GM13976 (cell line): ENCODE measurements at regions not wholly inside any gene's neighbourhood (a gene's known extent, or its start where the extent isn't known, plus 50 kb on each side); places are given as distances from the start of the nearest gene placed in this dataset.

Experiments used
- DNase-seq: peaks from one replicate; pipeline ENCODE4 v3.0.0; 2012; ENCODE audit warnings: low spot score
- in situ Hi-C: fragments of 300-500 bp; cut with MboI; formaldehyde crosslinking; loops from one replicate; pipeline ENCODE4 v1.12.0; 2022; ENCODE audit warnings: low sequenced_read_pairs, mixed read lengths, inconsistent platforms; ENCODE audit not compliant: unreplicated experiment
- TF ChIP-seq, protein P1 (sequence below): IDR thresholded peaks from 2 replicates; pipeline ENCODE4 v1.5.1; 2012; ENCODE audit warnings: borderline replicate concordance, mild to moderate bottlenecking; ENCODE audit not compliant: insufficient read depth; ENCODE audit errors: extremely low read depth, missing control alignments, control extremely low read depth

DNA sequence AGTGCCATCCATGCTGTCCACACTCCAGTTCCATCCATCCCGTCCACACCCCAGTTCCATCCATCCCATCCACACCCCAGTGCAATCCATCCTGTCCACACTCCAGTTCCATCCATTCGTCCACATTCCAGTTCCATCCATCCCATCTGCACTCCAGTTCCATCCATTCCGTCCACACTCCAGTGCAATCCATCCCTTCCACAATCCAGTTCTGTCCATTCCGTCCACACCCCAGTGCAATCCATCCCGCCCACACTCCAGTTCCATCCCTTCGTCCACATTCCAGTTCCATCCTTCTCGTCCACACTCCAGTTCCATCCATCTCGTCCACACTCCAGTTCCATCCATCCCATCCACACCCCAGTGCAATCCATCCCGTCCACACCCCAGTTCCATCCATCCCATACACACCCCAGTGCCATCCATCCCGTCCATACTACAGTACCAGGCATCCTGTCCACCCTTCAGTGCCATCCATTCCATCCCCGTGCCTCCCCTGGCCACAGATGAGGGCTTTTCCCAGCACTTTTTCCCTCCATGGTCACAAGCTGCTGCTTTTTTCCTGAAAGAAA is 704.0 kb downstream of the BRD1 start:
- in situ Hi-C loops = no loop called here
- no peak for DNase-seq
- TF ChIP-seq, protein P1, sequence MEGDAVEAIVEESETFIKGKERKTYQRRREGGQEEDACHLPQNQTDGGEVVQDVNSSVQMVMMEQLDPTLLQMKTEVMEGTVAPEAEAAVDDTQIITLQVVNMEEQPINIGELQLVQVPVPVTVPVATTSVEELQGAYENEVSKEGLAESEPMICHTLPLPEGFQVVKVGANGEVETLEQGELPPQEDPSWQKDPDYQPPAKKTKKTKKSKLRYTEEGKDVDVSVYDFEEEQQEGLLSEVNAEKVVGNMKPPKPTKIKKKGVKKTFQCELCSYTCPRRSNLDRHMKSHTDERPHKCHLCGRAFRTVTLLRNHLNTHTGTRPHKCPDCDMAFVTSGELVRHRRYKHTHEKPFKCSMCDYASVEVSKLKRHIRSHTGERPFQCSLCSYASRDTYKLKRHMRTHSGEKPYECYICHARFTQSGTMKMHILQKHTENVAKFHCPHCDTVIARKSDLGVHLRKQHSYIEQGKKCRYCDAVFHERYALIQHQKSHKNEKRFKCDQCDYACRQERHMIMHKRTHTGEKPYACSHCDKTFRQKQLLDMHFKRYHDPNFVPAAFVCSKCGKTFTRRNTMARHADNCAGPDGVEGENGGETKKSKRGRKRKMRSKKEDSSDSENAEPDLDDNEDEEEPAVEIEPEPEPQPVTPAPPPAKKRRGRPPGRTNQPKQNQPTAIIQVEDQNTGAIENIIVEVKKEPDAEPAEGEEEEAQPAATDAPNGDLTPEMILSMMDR = no peak

DNA sequence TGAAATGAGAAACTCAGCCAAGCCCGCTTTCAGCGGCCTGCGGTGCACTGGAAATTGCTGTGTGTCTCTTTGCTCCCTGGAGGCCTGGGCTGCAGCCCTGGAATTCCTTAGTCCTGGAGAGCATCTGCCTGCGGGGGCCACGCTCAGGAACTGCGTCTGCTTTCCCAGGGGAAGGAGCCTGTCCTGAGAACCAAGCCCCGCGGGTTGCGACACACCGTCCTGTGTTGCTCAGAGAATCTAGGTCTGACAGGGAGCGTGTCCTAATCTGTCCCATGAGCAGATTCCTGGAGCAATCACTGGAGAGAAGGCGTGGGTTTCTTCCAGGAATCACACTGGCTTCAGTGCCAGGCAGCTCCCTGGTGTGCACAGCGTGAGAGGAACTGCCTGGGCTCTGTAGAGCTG is 708.1 kb downstream of the BRD1 start:
- TF ChIP-seq, protein P1 = no peak
- no peak for DNase-seq
- in situ Hi-C loops = no loop called here

DNA sequence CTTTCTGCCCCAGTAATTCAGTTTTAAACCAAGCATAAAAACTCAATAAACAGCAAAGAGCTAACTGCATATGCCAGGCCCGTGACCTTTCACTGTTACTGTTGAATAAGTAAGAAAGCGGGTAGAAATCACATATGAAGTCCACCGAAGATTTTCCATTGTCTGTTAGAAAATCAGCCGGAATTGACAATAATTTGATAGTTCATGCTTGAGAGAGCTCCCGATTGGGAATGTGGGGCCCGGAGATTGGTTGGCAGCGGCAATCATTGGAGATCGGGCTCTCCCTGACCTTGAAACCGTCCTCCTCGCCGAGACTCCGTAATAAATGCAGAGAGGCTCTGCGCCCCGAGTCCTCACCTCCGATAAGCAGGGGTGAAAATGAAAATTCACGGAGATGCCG is 709.6 kb downstream of the BRD1 start:
- in situ Hi-C loops = no loop called here
- TF ChIP-seq, protein P1 = no peak

DNA sequence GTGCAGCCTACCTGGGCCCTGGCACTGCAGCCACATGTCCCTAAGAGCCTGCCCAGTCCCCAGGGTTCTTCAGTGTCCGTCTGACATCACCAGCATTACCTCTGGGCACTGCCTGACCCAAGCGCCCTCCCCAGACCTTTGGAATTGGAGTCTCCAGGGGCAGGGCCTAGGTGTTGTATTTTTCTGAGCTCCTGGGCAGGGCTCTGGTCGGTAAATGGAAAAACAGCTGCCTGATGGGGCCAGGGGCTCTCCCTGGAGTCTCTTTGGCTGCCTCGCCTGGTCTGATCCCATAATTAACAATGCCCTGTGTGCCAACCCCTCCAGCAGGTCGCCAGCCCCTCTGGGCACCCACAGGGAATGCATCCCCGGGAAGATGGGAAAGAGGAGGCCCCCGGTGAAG is 710.2 kb downstream of the BRD1 start:
- DNase-seq = no peak
- in situ Hi-C loops = no loop called here
- TF ChIP-seq, protein P1 = no peak

More for the DNA sequence above, 709.6 kb downstream of the BRD1 start:
- no peak for DNase-seq

DNA sequence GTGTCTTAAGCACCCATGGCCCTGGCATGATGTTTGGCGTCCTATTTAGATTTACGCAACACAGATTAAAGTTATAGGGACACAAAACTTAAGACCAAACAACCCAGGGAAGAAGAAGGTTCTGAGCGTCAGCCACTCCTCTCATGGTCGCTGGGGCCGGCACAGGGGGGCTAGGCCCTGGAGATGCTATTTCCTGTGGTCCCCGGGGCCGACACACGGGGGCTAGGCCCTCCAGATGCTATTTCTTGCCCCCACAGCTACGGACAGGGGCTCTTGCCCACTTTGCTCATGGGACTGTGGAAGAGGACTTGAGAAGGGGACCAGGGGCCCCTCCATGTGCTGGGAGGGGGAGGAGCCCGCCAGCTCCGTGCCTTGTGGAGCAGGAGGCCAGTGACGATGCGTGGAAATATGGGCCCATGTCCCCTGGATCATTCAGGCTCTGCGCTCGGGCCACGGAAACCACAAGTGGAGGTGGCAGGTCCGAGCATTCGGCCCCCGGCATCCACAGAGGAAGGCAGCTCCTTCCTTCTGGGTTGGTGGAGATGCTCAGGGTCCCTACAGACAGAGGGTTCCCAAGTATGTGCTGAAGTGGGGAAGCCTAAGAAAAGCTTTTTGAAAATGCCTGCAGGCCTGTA is 711.1 kb downstream of the BRD1 start:
- TF ChIP-seq, protein P1 = no peak
- in situ Hi-C loops = no loop called here
- no peak for DNase-seq

DNA sequence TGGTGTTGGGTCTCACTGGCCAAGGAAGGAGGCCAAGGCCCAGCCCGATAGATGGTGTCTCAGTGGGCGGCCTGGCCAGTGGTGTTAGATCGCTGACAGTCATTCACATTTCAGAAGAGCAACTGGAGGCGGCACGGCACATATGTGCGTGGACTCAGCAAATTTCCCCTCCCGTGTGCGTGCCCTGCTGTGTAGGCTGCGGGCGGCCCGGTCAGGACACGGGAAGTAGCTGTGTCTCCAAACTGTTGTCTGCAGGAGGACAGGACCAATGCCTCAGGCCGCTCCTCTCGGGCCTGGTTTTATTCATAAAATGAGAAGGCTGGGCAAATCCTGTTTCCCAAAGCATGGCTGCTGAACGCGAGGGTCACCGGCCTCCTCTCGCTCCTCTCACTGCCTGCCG is 711.7 kb downstream of the BRD1 start:
- TF ChIP-seq, protein P1 = no peak
- DNase-seq = no peak
- in situ Hi-C loops = no loop called here
